ENCODE measurements at regions not wholly inside any gene's neighbourhood (a gene's known extent, or its start where the extent isn't known, plus 50 kb on each side); places are given as distances from the start of the nearest gene placed in this dataset.

- no peak for TF ChIP-seq CTCF (IDR thresholded peaks at IDR 0.05)
- no peak for TF ChIP-seq POLR2AphosphoS5 (IDR thresholded peaks at IDR 0.05)
These were observed 148.2 kb upstream of the CLEC14A start for GRCh38 chr14:38404100-38404541.

Data from gastroesophageal sphincter (tissue), 3 donors.